GM23338 (cell line): ENCODE measurements at regions not wholly inside any gene's neighbourhood (a gene's known extent, or its start where the extent isn't known, plus 50 kb on each side); places are given as distances from the start of the nearest gene placed in this dataset.
"Not testable (repeated sequence)": the region's sequence is repeated elsewhere in the genome, so short reads cannot be mapped to it uniquely, and the experiment has no call there.

Experiments used
- CREB1 ChIP-seq: fragments of 250-450 bp; sonication (Bioruptor Pico); IDR thresholded peaks from 2 replicates; pipeline ENCODE4 v1.5.0; 2020; ENCODE audit warnings: low read depth, mild to moderate bottlenecking, moderate library complexity
- EZH2 ChIP-seq: fragments of 200-600 bp; sonication (generic); IDR thresholded peaks from one replicate; pipeline ENCODE4 v1.8.0; 2017; ENCODE audit warnings: antibody characterized with exemption, mild to moderate bottlenecking, low read depth; ENCODE audit not compliant: unreplicated experiment
- EZH2phosphoT487 ChIP-seq: fragments of 200-600 bp; sonication (generic); IDR thresholded peaks from one replicate; pipeline ENCODE4 v1.8.1; 2018; ENCODE audit warnings: antibody characterized with exemption; ENCODE audit not compliant: unreplicated experiment
- JUNB ChIP-seq: IDR thresholded peaks from one replicate; pipeline ENCODE4 v1.6.1; 2016; ENCODE audit warnings: antibody characterized with exemption; ENCODE audit not compliant: unreplicated experiment
- POLR2AphosphoS5 ChIP-seq: IDR thresholded peaks from 2 replicates; pipeline ENCODE4 v1.6.1; 2016; ENCODE audit warnings: antibody characterized with exemption, low read depth
- ZNF114 ChIP-seq: fragments of 250-450 bp; sonication (Bioruptor Pico); IDR thresholded peaks from 2 replicates; pipeline ENCODE4 v1.5.0; 2020; ENCODE audit warnings: mild to moderate bottlenecking, moderate library complexity
- TF ChIP-seq, protein P1 (sequence below), 2 experiments: fragments of 200-600 bp in 1 of 2; sonication (generic) in 1 of 2; conservative IDR thresholded peaks; 2 replicates each; pipeline versions ENCODE4 v1.5.1 to v1.6.1; 2016 to 2017; ENCODE audit warnings: antibody characterized with exemption in 2 of 2, low read depth in 2 of 2, mild to moderate bottlenecking in 2 of 2, moderate library complexity in 1 of 2
- TF ChIP-seq, protein P2 (sequence below): IDR thresholded peaks from one replicate; pipeline ENCODE4 v1.6.1; 2018; ENCODE audit warnings: antibody characterized with exemption; ENCODE audit not compliant: unreplicated experiment
- TF ChIP-seq, protein P3 (sequence below): fragments of 250-450 bp; sonication (Bioruptor Pico); IDR thresholded peaks from 2 replicates; pipeline ENCODE4 v1.5.0; 2020; ENCODE audit warnings: mild to moderate bottlenecking, moderate library complexity

DNA sequence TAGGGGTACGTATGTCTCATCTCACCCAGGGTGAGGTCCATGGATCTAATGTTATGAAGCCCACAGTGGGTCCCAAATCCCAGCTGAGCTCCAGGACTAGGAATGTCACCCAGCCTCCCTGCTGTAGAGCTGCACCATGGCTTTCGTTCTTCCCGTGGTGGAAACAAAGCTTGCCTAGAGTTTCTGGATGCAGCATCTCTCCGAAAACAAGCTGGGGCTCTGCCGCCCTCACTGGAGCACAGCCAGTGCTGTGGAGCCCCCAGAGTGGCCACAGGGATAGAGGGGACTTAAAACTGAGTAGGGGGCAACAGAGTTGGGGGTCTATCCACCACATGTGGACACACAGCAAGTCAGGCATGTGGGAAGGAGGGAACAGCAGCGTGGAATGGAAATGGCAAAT lies 192.1 kb downstream of the ANKRD30B start:
- TF ChIP-seq, protein P1, sequence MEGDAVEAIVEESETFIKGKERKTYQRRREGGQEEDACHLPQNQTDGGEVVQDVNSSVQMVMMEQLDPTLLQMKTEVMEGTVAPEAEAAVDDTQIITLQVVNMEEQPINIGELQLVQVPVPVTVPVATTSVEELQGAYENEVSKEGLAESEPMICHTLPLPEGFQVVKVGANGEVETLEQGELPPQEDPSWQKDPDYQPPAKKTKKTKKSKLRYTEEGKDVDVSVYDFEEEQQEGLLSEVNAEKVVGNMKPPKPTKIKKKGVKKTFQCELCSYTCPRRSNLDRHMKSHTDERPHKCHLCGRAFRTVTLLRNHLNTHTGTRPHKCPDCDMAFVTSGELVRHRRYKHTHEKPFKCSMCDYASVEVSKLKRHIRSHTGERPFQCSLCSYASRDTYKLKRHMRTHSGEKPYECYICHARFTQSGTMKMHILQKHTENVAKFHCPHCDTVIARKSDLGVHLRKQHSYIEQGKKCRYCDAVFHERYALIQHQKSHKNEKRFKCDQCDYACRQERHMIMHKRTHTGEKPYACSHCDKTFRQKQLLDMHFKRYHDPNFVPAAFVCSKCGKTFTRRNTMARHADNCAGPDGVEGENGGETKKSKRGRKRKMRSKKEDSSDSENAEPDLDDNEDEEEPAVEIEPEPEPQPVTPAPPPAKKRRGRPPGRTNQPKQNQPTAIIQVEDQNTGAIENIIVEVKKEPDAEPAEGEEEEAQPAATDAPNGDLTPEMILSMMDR (conservative IDR thresholded peaks at IDR 0.05; ENCODE audit: low read depth in 2 of 2), result not testable (repeated sequence)
- TF ChIP-seq CREB1 (CRISPR knock-in tag); EZH2phosphoT487; EZH2; POLR2AphosphoS5; JUNB; ZNF114: not testable (repeated sequence)
- TF ChIP-seq, protein P2, sequence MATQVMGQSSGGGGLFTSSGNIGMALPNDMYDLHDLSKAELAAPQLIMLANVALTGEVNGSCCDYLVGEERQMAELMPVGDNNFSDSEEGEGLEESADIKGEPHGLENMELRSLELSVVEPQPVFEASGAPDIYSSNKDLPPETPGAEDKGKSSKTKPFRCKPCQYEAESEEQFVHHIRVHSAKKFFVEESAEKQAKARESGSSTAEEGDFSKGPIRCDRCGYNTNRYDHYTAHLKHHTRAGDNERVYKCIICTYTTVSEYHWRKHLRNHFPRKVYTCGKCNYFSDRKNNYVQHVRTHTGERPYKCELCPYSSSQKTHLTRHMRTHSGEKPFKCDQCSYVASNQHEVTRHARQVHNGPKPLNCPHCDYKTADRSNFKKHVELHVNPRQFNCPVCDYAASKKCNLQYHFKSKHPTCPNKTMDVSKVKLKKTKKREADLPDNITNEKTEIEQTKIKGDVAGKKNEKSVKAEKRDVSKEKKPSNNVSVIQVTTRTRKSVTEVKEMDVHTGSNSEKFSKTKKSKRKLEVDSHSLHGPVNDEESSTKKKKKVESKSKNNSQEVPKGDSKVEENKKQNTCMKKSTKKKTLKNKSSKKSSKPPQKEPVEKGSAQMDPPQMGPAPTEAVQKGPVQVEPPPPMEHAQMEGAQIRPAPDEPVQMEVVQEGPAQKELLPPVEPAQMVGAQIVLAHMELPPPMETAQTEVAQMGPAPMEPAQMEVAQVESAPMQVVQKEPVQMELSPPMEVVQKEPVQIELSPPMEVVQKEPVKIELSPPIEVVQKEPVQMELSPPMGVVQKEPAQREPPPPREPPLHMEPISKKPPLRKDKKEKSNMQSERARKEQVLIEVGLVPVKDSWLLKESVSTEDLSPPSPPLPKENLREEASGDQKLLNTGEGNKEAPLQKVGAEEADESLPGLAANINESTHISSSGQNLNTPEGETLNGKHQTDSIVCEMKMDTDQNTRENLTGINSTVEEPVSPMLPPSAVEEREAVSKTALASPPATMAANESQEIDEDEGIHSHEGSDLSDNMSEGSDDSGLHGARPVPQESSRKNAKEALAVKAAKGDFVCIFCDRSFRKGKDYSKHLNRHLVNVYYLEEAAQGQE, result not testable (repeated sequence)
- TF ChIP-seq, protein P3, sequence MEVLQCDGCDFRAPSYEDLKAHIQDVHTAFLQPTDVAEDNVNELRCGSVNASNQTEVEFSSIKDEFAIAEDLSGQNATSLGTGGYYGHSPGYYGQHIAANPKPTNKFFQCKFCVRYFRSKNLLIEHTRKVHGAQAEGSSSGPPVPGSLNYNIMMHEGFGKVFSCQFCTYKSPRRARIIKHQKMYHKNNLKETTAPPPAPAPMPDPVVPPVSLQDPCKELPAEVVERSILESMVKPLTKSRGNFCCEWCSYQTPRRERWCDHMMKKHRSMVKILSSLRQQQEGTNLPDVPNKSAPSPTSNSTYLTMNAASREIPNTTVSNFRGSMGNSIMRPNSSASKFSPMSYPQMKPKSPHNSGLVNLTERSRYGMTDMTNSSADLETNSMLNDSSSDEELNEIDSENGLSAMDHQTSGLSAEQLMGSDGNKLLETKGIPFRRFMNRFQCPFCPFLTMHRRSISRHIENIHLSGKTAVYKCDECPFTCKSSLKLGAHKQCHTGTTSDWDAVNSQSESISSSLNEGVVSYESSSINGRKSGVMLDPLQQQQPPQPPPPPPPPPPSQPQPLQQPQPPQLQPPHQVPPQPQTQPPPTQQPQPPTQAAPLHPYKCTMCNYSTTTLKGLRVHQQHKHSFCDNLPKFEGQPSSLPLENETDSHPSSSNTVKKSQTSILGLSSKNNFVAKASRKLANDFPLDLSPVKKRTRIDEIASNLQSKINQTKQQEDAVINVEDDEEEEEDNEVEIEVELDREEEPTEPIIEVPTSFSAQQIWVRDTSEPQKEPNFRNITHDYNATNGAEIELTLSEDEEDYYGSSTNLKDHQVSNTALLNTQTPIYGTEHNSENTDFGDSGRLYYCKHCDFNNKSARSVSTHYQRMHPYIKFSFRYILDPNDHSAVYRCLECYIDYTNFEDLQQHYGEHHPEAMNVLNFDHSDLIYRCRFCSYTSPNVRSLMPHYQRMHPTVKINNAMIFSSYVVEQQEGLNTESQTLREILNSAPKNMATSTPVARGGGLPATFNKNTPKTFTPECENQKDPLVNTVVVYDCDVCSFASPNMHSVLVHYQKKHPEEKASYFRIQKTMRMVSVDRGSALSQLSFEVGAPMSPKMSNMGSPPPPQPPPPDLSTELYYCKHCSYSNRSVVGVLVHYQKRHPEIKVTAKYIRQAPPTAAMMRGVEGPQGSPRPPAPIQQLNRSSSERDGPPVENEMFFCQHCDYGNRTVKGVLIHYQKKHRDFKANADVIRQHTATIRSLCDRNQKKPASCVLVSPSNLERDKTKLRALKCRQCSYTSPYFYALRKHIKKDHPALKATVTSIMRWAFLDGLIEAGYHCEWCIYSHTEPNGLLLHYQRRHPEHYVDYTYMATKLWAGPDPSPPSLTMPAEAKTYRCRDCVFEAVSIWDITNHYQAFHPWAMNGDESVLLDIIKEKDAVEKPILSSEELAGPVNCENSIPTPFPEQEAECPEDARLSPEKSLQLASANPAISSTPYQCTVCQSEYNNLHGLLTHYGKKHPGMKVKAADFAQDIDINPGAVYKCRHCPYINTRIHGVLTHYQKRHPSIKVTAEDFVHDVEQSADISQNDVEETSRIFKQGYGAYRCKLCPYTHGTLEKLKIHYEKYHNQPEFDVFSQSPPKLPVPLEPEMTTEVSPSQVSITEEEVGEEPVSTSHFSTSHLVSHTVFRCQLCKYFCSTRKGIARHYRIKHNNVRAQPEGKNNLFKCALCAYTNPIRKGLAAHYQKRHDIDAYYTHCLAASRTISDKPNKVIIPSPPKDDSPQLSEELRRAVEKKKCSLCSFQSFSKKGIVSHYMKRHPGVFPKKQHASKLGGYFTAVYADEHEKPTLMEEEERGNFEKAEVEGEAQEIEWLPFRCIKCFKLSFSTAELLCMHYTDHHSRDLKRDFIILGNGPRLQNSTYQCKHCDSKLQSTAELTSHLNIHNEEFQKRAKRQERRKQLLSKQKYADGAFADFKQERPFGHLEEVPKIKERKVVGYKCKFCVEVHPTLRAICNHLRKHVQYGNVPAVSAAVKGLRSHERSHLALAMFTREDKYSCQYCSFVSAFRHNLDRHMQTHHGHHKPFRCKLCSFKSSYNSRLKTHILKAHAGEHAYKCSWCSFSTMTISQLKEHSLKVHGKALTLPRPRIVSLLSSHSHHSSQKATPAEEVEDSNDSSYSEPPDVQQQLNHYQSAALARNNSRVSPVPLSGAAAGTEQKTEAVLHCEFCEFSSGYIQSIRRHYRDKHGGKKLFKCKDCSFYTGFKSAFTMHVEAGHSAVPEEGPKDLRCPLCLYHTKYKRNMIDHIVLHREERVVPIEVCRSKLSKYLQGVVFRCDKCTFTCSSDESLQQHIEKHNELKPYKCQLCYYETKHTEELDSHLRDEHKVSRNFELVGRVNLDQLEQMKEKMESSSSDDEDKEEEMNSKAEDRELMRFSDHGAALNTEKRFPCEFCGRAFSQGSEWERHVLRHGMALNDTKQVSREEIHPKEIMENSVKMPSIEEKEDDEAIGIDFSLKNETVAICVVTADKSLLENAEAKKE (CRISPR knock-in tag), result not testable (repeated sequence)
